ENCODE measurements at regions not wholly inside any gene's neighbourhood (a gene's known extent, or its start where the extent isn't known, plus 50 kb on each side); places are given as distances from the start of the nearest gene placed in this dataset.

- H3K9me2 ChIP-seq (ENCODE audit: low read depth, low read length), result no peaks in the 10 kb centered on the region
These were observed 152.0 kb upstream of the CCND2 start for GRCh38 chr12:4121506-4122020.

GRCh38 chr12:4120316-4120917 lies 153.1 kb upstream of the CCND2 start:
- no peaks in the 10 kb centered on the region for H3F3A ChIP-seq (ENCODE audit: insufficient read depth, low read length)
- no peak overlapping the region for H3K4me3 ChIP-seq (ENCODE audit: low read depth, low read length, poor library complexity, severe bottlenecking)
- H3K9me3 ChIP-seq (ENCODE audit: low read length), result no peaks in the 10 kb centered on the region
- no peaks in the 10 kb centered on the region for H4K20me1 ChIP-seq (ENCODE audit: insufficient read depth, low read length)
- no peaks in the 10 kb centered on the region for H3K9me2 ChIP-seq (ENCODE audit: low read depth, low read length)
- no peaks in the 10 kb centered on the region for H3K36me3 ChIP-seq (ENCODE audit: insufficient read depth, low read length)
- H3K4me2 ChIP-seq (ENCODE audit: low read length), result no peak overlapping the region
- H3K4me1 ChIP-seq (ENCODE audit: insufficient read depth, low read length, severe bottlenecking), result no peaks in the 10 kb centered on the region
- H3K9ac ChIP-seq (ENCODE audit: low read length), result no peak overlapping the region
- no peak overlapping the region for H2AFZ ChIP-seq (ENCODE audit: low read length)
- no peaks in the 10 kb centered on the region for H3K79me2 ChIP-seq (ENCODE audit: insufficient read depth, low read length)
- no peak overlapping the region for H3K27ac ChIP-seq (ENCODE audit: low read depth, low read length, poor library complexity, severe bottlenecking)
- H3K27me3 ChIP-seq (ENCODE audit: insufficient read depth, low read length), result no peaks in the 10 kb centered on the region
- no peak for TF ChIP-seq CTCF (IDR thresholded peaks at IDR 0.05; ENCODE audit: low read length)
- no peak for TF ChIP-seq EZH2 (IDR thresholded peaks at IDR 0.05; ENCODE audit: borderline replicate concordance, low read length)

More at GRCh38 chr12:4121506-4122020, 152.0 kb upstream of the CCND2 start:
- Histone ChIP-seq H3K4me3 (ENCODE audit: low read depth, low read length, poor library complexity, severe bottlenecking) (no peak overlapping the region), H3K4me2 (ENCODE audit: low read length) (no peak overlapping the region), H3K9ac (ENCODE audit: low read length) (no peak overlapping the region), H3K9me3 (ENCODE audit: low read length) (no peaks in the 10 kb centered on the region), H3F3A (ENCODE audit: insufficient read depth, low read length) (no peaks in the 10 kb centered on the region), H3K27me3 (ENCODE audit: insufficient read depth, low read length) (no peaks in the 10 kb centered on the region), H3K36me3 (ENCODE audit: insufficient read depth, low read length) (no peaks in the 10 kb centered on the region), H2AFZ (ENCODE audit: low read length) (no peak overlapping the region), H4K20me1 (ENCODE audit: insufficient read depth, low read length) (no peaks in the 10 kb centered on the region), H3K79me2 (ENCODE audit: insufficient read depth, low read length) (no peaks in the 10 kb centered on the region), H3K4me1 (ENCODE audit: insufficient read depth, low read length, severe bottlenecking) (no peaks in the 10 kb centered on the region), H3K27ac (ENCODE audit: low read depth, low read length, poor library complexity, severe bottlenecking) (no peak overlapping the region)
- TF ChIP-seq EZH2 (IDR thresholded peaks at IDR 0.05; ENCODE audit: borderline replicate concordance, low read length) (no peak), CTCF (IDR thresholded peaks at IDR 0.05; ENCODE audit: low read length) (no peak)

GRCh38 chr12:4119157-4119761 lies 154.3 kb upstream of the CCND2 start:
- Histone ChIP-seq H3K4me3 (ENCODE audit: low read depth, low read length, poor library complexity, severe bottlenecking) (no peak overlapping the region), H3K36me3 (ENCODE audit: insufficient read depth, low read length) (no peaks in the 10 kb centered on the region), H3K4me1 (ENCODE audit: insufficient read depth, low read length, severe bottlenecking) (no peaks in the 10 kb centered on the region), H3K27ac (ENCODE audit: low read depth, low read length, poor library complexity, severe bottlenecking) (no peak overlapping the region), H3K9me2 (ENCODE audit: low read depth, low read length) (no peaks in the 10 kb centered on the region), H3K9me3 (ENCODE audit: low read length) (no peaks in the 10 kb centered on the region), H3K4me2 (ENCODE audit: low read length) (no peak overlapping the region), H3K27me3 (ENCODE audit: insufficient read depth, low read length) (no peaks in the 10 kb centered on the region), H3K9ac (ENCODE audit: low read length) (no peak overlapping the region), H2AFZ (ENCODE audit: low read length) (no peak overlapping the region), H3K79me2 (ENCODE audit: insufficient read depth, low read length) (no peaks in the 10 kb centered on the region), H3F3A (ENCODE audit: insufficient read depth, low read length) (no peaks in the 10 kb centered on the region), H4K20me1 (ENCODE audit: insufficient read depth, low read length) (no peaks in the 10 kb centered on the region)
- TF ChIP-seq EZH2 (IDR thresholded peaks at IDR 0.05; ENCODE audit: borderline replicate concordance, low read length) (no peak), CTCF (IDR thresholded peaks at IDR 0.05; ENCODE audit: low read length) (no peak)

Measured in OCI-LY1 (cell line).